ENCODE measurements at regions not wholly inside any gene's neighbourhood (a gene's known extent, or its start where the extent isn't known, plus 50 kb on each side); places are given as distances from the start of the nearest gene placed in this dataset.

GRCh38 chr15:97483232-97483631 lies 477.3 kb upstream of the ARRDC4 start:
- ATAC-seq (no peak), DNase-seq (ENCODE audit: missing footprints) (no peak)
- intact Hi-C loops (cut with DNase I): no loop called here

GRCh38 chr15:97490429-97490828 lies 470.1 kb upstream of the ARRDC4 start:
- intact Hi-C loops (cut with DNase I): no loop called here
- DNase-seq (ENCODE audit: missing footprints) (no peak), ATAC-seq (no peak)

- intact Hi-C loops (cut with DNase I): no loop called here
- ATAC-seq (no peak), DNase-seq (ENCODE audit: missing footprints) (no peak)
Measured at GRCh38 chr15:97501291-97501690, 459.2 kb upstream of the ARRDC4 start.

GRCh38 chr15:97502038-97502437 lies 458.5 kb upstream of the ARRDC4 start:
- intact Hi-C loops (cut with DNase I): no loop called here
- DNase-seq (ENCODE audit: missing footprints) (no peak), ATAC-seq (no peak)

- ATAC-seq (no peak), DNase-seq (ENCODE audit: missing footprints) (no peak)
- intact Hi-C loops (cut with DNase I): no loop called here
Measured at GRCh38 chr15:97504031-97504792, 456.3 kb upstream of the ARRDC4 start.

GRCh38 chr15:97517737-97518136 lies 442.8 kb upstream of the ARRDC4 start:
- ATAC-seq (no peak), DNase-seq (ENCODE audit: missing footprints) (no peak)
- intact Hi-C loops (cut with DNase I): no loop called here

- intact Hi-C loops (cut with DNase I): loop anchor here (1.0 to 10.0 kb wide), 4 partner anchors 60 to 444 kb away; partner anchors contain the start of gene ARRDC4
- no peak for DNase-seq (ENCODE audit: missing footprints)
- ATAC-seq: no peak
Measured at GRCh38 chr15:97520689-97521088, 439.8 kb upstream of the ARRDC4 start.

- DNase-seq (ENCODE audit: missing footprints): peak; percentile 56
- ATAC-seq: peak; percentile 96
- intact Hi-C loops (cut with DNase I): loop anchor here (5.0 to 10.0 kb wide), 3 partner anchors 171 to 443 kb away; partner anchors contain the start of gene ARRDC4
Measured at GRCh38 chr15:97521381-97522285, 438.9 kb upstream of the ARRDC4 start.

GRCh38 chr15:97522347-97522746 lies 438.2 kb upstream of the ARRDC4 start:
- intact Hi-C loops (cut with DNase I): loop anchor here (5.0 to 10.0 kb wide), 3 partner anchors 170 to 442 kb away; partner anchors contain the start of gene ARRDC4
- ATAC-seq: peak; percentile 70
- DNase-seq (ENCODE audit: missing footprints): no peak

- no peak for ATAC-seq
- no peak for DNase-seq (ENCODE audit: missing footprints)
- intact Hi-C loops (cut with DNase I): loop anchor here (10.0 kb wide), 1 partner anchor 439 kb away; the partner anchor contains the start of gene ARRDC4
Measured at GRCh38 chr15:97525809-97526208, 434.7 kb upstream of the ARRDC4 start.

GRCh38 chr15:97528238-97528637 lies 432.3 kb upstream of the ARRDC4 start:
- ATAC-seq (no peak), DNase-seq (ENCODE audit: missing footprints) (no peak)
- intact Hi-C loops (cut with DNase I): loop anchor here (10.0 kb wide), 1 partner anchor 437 kb away; the partner anchor contains the start of gene ARRDC4

- no peak for ATAC-seq
- no peak for DNase-seq (ENCODE audit: missing footprints)
- intact Hi-C loops (cut with DNase I): no loop called here
Measured at GRCh38 chr15:97545799-97546198, 414.7 kb upstream of the ARRDC4 start.

- intact Hi-C loops (cut with DNase I): no loop called here
- ATAC-seq: no peak
- no peak for DNase-seq (ENCODE audit: missing footprints)
Measured at GRCh38 chr15:97547381-97547780, 413.1 kb upstream of the ARRDC4 start.

- intact Hi-C loops (cut with DNase I): no loop called here
- DNase-seq (ENCODE audit: missing footprints): no peak
- ATAC-seq: no peak
Measured at GRCh38 chr15:97561529-97561928, 399.0 kb upstream of the ARRDC4 start.

- intact Hi-C loops (cut with DNase I): no loop called here
- ATAC-seq (no peak), DNase-seq (ENCODE audit: missing footprints) (no peak)
Measured at GRCh38 chr15:97563516-97563915, 397.0 kb upstream of the ARRDC4 start.

- ATAC-seq (no peak), DNase-seq (ENCODE audit: missing footprints) (no peak)
- intact Hi-C loops (cut with DNase I): no loop called here
Measured at GRCh38 chr15:97566961-97567360, 393.5 kb upstream of the ARRDC4 start.

- no peak for ATAC-seq
- no peak for DNase-seq (ENCODE audit: missing footprints)
- intact Hi-C loops (cut with DNase I): no loop called here
Measured at GRCh38 chr15:97567411-97567810, 393.1 kb upstream of the ARRDC4 start.

GRCh38 chr15:97576929-97577645 lies 383.4 kb upstream of the ARRDC4 start:
- intact Hi-C loops (cut with DNase I): no loop called here
- ATAC-seq: no peak

GRCh38 chr15:97585408-97585807 lies 375.1 kb upstream of the ARRDC4 start:
- ATAC-seq: no peak
- no peak for DNase-seq (ENCODE audit: missing footprints)
- intact Hi-C loops (cut with DNase I): no loop called here

More at GRCh38 chr15:97576929-97577645, 383.4 kb upstream of the ARRDC4 start:
- no peak for DNase-seq (ENCODE audit: missing footprints)
